Heart left ventricle (tissue), 13 donors: ENCODE measurements at regions not wholly inside any gene's neighbourhood (a gene's known extent, or its start where the extent isn't known, plus 50 kb on each side); places are given as distances from the start of the nearest gene placed in this dataset.

ENCODE experiments used
- CTCF ChIP-seq, 12 donors: fragments of 200-600 bp; sonication (generic) in 4 of 12; IDR thresholded peaks; one replicate each; pipeline versions ENCODE4 v1.5.0 to v1.8.0; 2018 to 2022; ENCODE audit warnings: antibody characterized with exemption in 12 of 12, mild to moderate bottlenecking in 5 of 12
- POLR2A ChIP-seq, 2 donors: fragments of 450-650 bp; IDR thresholded peaks; one replicate each; pipeline ENCODE4 v1.6.1; 2017; ENCODE audit warnings: antibody characterized with exemption in 2 of 2, mild to moderate bottlenecking in 2 of 2, moderate library complexity in 2 of 2
- donor health status: ischemic (EF 13 %, LVEDD 7.1; RV severe dilation, severe dysfunction).
- donor health status: DM: no; HTN: yes; CAD: no.
- donor health status: DM: no; HTN: no; CAD: no.
- donor health status: ischemic (EF 25% LVEDD 6.9; RV normal size, moderate dysfunction).
- donor health status: ischemic (EF 25% LVEDD 5.7; RV mildly dilated, moderate dysfunction).
- donor health status: ischemic (EF 35%, LVEDD 5.7; RV mildly dilated, moderate dysfunction).
- donor health status: nonischemic (EF 11% LVEDD 7.7; RV severe dilation, severe dysfunction).
- donor health status: DM: yes; HTN: yes; CAD: no.
- donor health status: PGD.
- donor health status: ischemic (EF 29% LVEDD 5.4; RV normal size, mild dysfunction).
- donor health status: nonischemic (EF 23%, LVEDD 6.1; RV moderate dilation, normal function).

GRCh38 chr11:26127336-26127735 is 204.6 kb upstream of the ANO3 start:
- TF ChIP-seq CTCF (IDR thresholded peaks at IDR 0.05): no peak
- no peak for TF ChIP-seq POLR2A (IDR thresholded peaks at IDR 0.05)
